Spleen (tissue), 7 donors: ENCODE measurements at regions not wholly inside any gene's neighbourhood (a gene's known extent, or its start where the extent isn't known, plus 50 kb on each side); places are given as distances from the start of the nearest gene placed in this dataset.

ENCODE experiments used
- CTCF ChIP-seq, 11 experiments: fragments of 200-600 bp in 7 of 11; fragments of 450-650 bp in 4 of 11; sonication (generic) in 4 of 11; IDR thresholded peaks in 8 of 11; conservative IDR thresholded peaks in 3 of 11; 1 replicate in 7 of 11; 2 replicates in 4 of 11; pipeline versions ENCODE4 v1.4.0 to v1.8.0; 2016 to 2021; ENCODE audit warnings: antibody characterized with exemption in 11 of 11, inconsistent platforms in 4 of 11, mild to moderate bottlenecking in 1 of 11
- POLR2A ChIP-seq, 3 donors: fragments of 450-650 bp; IDR thresholded peaks; one replicate each; pipeline ENCODE4 v1.5.1; 2017; ENCODE audit warnings: antibody characterized with exemption in 3 of 3, mild to moderate bottlenecking in 1 of 3
- POLR2AphosphoS5 ChIP-seq, 3 donors: sonication (generic); formaldehyde crosslinking; IDR thresholded peaks; one replicate each; pipeline ENCODE4 v1.5.1; 2017; ENCODE audit warnings: antibody characterized with exemption in 3 of 3
- donor health status: DM: no; HTN: no; CAD: no; lungs with moderate emphysema.
- donor health status: DM: no; HTN: no; CAD: no.
- donor health status: DM: no; HTN: no; CAD: no.

GRCh38 chr5:51746023-51746422 lies 362.8 kb downstream of the ISL1 start:
- TF ChIP-seq CTCF (IDR thresholded peaks at IDR 0.05 in 8 of 11, conservative IDR thresholded peaks at IDR 0.05 in 3 of 11) (no peak), POLR2A (IDR thresholded peaks at IDR 0.05) (no peak), POLR2AphosphoS5 (IDR thresholded peaks at IDR 0.05) (no peak)
